Transverse colon (tissue), 4 donors: ENCODE measurements at regions not wholly inside any gene's neighbourhood (a gene's known extent, or its start where the extent isn't known, plus 50 kb on each side); places are given as distances from the start of the nearest gene placed in this dataset.

Experiments used
- DNase-seq: peaks from one replicate; pipeline ENCODE4 v3.0.0-alpha.2; 2019
- H3K27ac ChIP-seq, 4 donors: fragments of 200-600 bp; sonication (generic); 2 replicates each; pipeline ENCODE4 v1.5.1; 2016 to 2018; ENCODE audit warnings: inconsistent platforms in 4 of 4
- H3K27me3 ChIP-seq: fragments of 200-600 bp; sonication (generic); 2 replicates; pipeline ENCODE4 v1.5.1; 2017; ENCODE audit warnings: inconsistent platforms
- H3K36me3 ChIP-seq, 4 donors: fragments of 200-600 bp; sonication (generic); 2 replicates each; pipeline ENCODE4 v1.5.1; 2017 to 2019; ENCODE audit warnings: inconsistent platforms in 4 of 4
- H3K4me1 ChIP-seq, 4 donors: fragments of 200-600 bp; sonication (generic); 2 replicates each; pipeline ENCODE4 v1.5.1; 2017 to 2020; ENCODE audit warnings: inconsistent platforms in 4 of 4
- H3K4me3 ChIP-seq, 4 donors: fragments of 200-600 bp; sonication (generic); 1 replicate in 1 of 4; 2 replicates in 3 of 4; pipeline versions ENCODE4 v1.5.1 to v1.6.1; 2017 to 2019; ENCODE audit warnings: inconsistent platforms in 4 of 4
- H3K9me3 ChIP-seq, 2 donors: fragments of 200-600 bp; sonication (generic); 2 replicates each; pipeline ENCODE4 v1.5.1; 2017 to 2019; ENCODE audit warnings: inconsistent platforms in 2 of 2
- CTCF ChIP-seq, 5 experiments: fragments of 200-600 bp in 3 of 5; fragments of 450-650 bp in 2 of 5; sonication (generic) in 3 of 5; IDR thresholded peaks; 1 replicate in 2 of 5; 2 replicates in 3 of 5; pipeline ENCODE4 v1.5.1; 2016 to 2017; ENCODE audit warnings: antibody characterized with exemption in 5 of 5, inconsistent platforms in 3 of 5, mild to moderate bottlenecking in 2 of 5, moderate library complexity in 1 of 5
- EP300 ChIP-seq: sonication (generic); formaldehyde crosslinking; IDR thresholded peaks from one replicate; pipeline ENCODE4 v1.6.1; 2017; ENCODE audit warnings: antibody characterized with exemption, low read depth
- POLR2A ChIP-seq: fragments of 450-650 bp; IDR thresholded peaks from one replicate; pipeline ENCODE4 v1.6.1; 2016; ENCODE audit warnings: antibody characterized with exemption, mild to moderate bottlenecking, moderate library complexity
- POLR2AphosphoS5 ChIP-seq, 3 donors: sonication (generic); formaldehyde crosslinking; IDR thresholded peaks; one replicate each; pipeline ENCODE4 v1.6.1; 2016; ENCODE audit warnings: antibody characterized with exemption in 3 of 3
- WGBS, 2 donors: methylation state at CpG; one replicate each; pipeline ENCODE4 v1.1.5; 2018; ENCODE audit warnings: low coverage in 1 of 2; 5-methylcytosine and 5-hydroxymethylcytosine counted together
- in situ Hi-C, 4 donors: fragments of 200-750 bp; cut with MboI; loops; one replicate each; pipeline versions ENCODE4 v1.15.0 to v1.15.1; 2017; ENCODE audit warnings: low sequenced_read_pairs in 3 of 4, low pct_ligation_motif_present in 1 of 4, low pct_unique_long_range_greater_than_20kb in 1 of 4
- intact Hi-C: fragments of 100-400 bp; cut with DNase I; formaldehyde crosslinking; loops from one replicate; pipeline ENCODE4 v1.15.1; 2023; ENCODE audit warnings: low total_unique reads

- Histone ChIP-seq H3K36me3 (no peaks in the 10 kb centered on the region), H3K27me3 (no peaks in the 10 kb centered on the region), H3K4me1 (no peaks in the 10 kb centered on the region), H3K4me3 (no peak overlapping the region), H3K9me3 (peaks cover 0 to 7% of the 10 kb centered on the region in 2 donors), H3K27ac (no peak overlapping the region)
- WGBS, 2 donors, result 85 to 89% methylated on average over 2 of the region's 2 CpGs
- intact Hi-C loops (no loop called here), in situ Hi-C loops (no loop called here)
- no peak for DNase-seq
- TF ChIP-seq EP300 (no peak), POLR2AphosphoS5 (IDR thresholded peaks at IDR 0.05) (no peak), POLR2A (no peak), CTCF (IDR thresholded peaks at IDR 0.05) (no peak)
These were observed 70.4 kb downstream of the IFNG start for GRCh38 chr12:68089101-68089500.

GRCh38 chr12:68086019-68086603 lies 73.4 kb downstream of the IFNG start:
- WGBS, 2 donors, result 20 to 63% methylated on average over 1 to 3 of the region's 3 CpGs
- Histone ChIP-seq H3K4me3 (no peak overlapping the region), H3K27ac (no peak overlapping the region), H3K9me3 (peaks cover 0 to 7% of the 10 kb centered on the region in 2 donors), H3K27me3 (no peaks in the 10 kb centered on the region), H3K4me1 (no peaks in the 10 kb centered on the region), H3K36me3 (no peaks in the 10 kb centered on the region)
- no peak for TF ChIP-seq POLR2AphosphoS5 (IDR thresholded peaks at IDR 0.05)
- TF ChIP-seq CTCF (IDR thresholded peaks at IDR 0.05), result no peak
- no peak for TF ChIP-seq POLR2A
- TF ChIP-seq EP300, result no peak
- no peak for DNase-seq
- in situ Hi-C loops, result no loop called here
- intact Hi-C loops, result no loop called here

DNA sequence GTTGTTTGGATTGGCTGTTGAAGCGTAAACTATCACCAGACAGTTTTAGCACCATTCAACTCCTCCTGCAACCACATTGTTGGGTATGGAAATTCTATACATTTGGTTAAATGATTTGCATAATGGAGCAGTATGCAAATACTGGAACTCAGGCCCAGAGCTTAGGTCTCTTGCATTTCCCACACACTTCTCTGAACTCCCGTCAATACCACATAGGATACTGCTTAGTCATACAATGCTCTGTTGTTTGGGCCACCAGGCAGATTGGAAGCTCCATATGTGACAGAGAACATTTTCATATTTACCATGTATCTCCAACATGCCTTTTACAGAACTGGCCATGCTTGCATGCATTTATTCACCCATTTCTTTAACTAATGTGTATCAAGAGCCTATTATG lies 78.0 kb downstream of the IFNG start:
- H3K36me3 ChIP-seq, result no peaks in the 10 kb centered on the region
- in situ Hi-C loops (no loop called here), intact Hi-C loops (no loop called here)
- no peak overlapping the region for H3K27ac ChIP-seq
- no peaks in the 10 kb centered on the region for H3K27me3 ChIP-seq
- DNase-seq, result no peak
- no peaks in the 10 kb centered on the region for H3K4me1 ChIP-seq
- H3K4me3 ChIP-seq, result no peak overlapping the region
- WGBS, 2 donors, result 97 to 100% methylated on average over 1 to 2 of the region's 2 CpGs
- H3K9me3 ChIP-seq, result no peaks in the 10 kb centered on the region
- no peak for TF ChIP-seq CTCF (IDR thresholded peaks at IDR 0.05)
- no peak for TF ChIP-seq POLR2AphosphoS5 (IDR thresholded peaks at IDR 0.05)
- TF ChIP-seq EP300, result no peak
- no peak for TF ChIP-seq POLR2A

GRCh38 chr12:68080577-68080976 lies 79.0 kb downstream of the IFNG start:
- no peaks in the 10 kb centered on the region for H3K36me3 ChIP-seq
- intact Hi-C loops, result no loop called here
- no peaks in the 10 kb centered on the region for H3K9me3 ChIP-seq
- in situ Hi-C loops, result no loop called here
- H3K4me1 ChIP-seq, result no peaks in the 10 kb centered on the region
- TF ChIP-seq EP300 (no peak), CTCF (IDR thresholded peaks at IDR 0.05) (no peak), POLR2A (no peak), POLR2AphosphoS5 (IDR thresholded peaks at IDR 0.05) (no peak)
- no peak overlapping the region for H3K27ac ChIP-seq
- 42 to 79% methylated on average over 1 of the region's 1 CpG for WGBS, 2 donors
- H3K4me3 ChIP-seq, result no peak overlapping the region
- H3K27me3 ChIP-seq, result no peaks in the 10 kb centered on the region
- no peak for DNase-seq
